Suppressor macrophage treated with lipopolysaccharide for 4 hours (primary cell): ENCODE measurements at regions not wholly inside any gene's neighbourhood (a gene's known extent, or its start where the extent isn't known, plus 50 kb on each side); places are given as distances from the start of the nearest gene placed in this dataset.
"Not testable (repeated sequence)": the region's sequence is repeated elsewhere in the genome, so short reads cannot be mapped to it uniquely, and the experiment has no call there.

Experiments used
- DNase-seq: peaks from one replicate; pipeline ENCODE4 v3.0.0-alpha.2; 2020

DNA sequence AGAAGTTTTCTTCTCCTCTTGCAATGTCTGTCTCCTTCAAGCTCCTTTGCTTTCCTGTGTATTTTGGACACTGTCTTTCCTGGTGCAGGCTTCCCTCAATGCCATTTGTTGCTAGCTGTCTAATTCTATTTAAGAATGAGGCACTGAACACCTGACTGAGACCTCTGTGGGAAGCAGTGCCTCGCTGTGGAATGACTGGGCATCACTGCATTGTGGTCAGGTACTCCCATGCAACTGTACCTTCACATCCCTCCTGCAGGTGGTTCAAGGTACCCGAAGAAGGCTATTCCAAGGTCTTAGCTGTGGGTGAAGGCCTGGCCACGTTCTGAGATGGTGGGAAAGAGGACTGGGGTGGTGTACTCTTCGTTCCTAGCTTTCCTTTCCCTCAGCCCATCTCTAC is 152.8 kb upstream of the CTAGE1 start:
- no peak for DNase-seq

DNA sequence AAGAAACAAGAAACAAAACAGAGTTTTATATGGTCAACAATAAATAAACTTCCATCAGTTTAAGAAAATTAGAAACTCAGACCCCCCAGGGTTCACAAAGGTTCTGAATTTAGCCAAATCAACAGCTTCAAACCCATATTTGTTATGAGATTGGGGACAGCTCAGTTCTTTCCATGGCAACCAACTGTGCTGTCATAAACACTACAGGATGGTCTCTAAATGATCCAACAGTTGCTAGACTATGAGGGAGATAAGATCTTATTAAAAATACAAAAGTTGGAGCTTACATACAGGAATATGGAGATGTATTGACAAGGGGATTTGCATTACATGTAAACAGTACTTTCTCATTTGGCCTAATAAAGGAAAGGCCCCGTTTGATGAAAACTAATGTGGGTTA is 154.6 kb upstream of the CTAGE1 start:
- DNase-seq: no peak

DNA sequence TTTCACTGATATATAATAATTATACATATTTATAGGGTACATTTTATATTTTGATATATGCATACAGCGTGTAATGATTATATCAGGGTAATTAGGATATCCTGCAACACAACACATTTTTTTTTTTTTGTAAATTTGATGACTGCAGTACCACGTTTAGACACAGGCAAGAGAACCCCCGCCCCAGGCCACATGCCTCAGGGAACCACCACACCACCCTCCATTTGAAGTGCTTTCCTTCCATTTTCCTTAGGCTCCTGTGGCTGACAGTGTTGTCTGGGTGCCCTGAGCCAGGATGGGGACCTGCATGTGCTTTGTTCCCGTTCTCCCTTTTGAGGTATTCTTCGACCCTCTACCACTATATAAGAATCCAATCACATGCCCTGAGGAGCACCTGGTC is 161.6 kb upstream of the CTAGE1 start:
- no peak for DNase-seq

DNA sequence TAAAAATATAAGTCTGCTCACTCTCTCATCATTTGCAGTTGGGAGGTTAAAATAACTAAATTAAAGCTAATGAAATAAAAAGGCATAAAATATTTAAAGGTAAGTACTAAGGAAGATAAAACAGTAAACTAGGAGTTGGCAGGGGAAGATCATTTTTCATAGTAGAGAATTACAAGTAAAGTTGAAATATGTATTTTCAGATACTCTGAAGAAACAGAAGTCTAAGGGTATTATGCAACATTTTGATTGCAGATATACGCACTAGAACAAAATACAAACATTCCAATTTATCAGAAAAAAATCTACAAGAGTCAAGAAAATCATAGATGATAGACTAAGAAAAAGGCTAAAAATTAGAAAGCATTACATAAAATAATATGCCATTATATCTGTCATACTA is 167.6 kb upstream of the CTAGE1 start:
- no peak for DNase-seq

DNA sequence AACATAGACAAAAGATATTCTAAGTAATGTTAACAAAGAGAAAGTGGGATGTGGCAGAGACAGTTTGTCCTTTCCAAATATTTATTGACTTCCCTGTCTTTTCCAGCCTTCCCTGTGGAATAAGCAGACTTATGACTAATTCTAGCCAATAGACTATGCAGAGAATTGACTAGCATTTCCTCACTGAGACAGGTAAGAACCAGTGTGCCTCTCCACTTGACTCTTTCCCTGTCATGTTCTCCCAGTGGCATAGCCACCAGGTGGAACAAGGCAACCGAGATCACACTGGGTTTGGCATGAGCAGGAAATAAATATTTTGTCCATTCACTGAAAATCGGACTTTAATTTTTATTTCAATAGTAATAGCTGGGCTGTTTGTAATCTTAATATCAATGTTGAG is 168.1 kb upstream of the CTAGE1 start:
- no peak for DNase-seq

DNA sequence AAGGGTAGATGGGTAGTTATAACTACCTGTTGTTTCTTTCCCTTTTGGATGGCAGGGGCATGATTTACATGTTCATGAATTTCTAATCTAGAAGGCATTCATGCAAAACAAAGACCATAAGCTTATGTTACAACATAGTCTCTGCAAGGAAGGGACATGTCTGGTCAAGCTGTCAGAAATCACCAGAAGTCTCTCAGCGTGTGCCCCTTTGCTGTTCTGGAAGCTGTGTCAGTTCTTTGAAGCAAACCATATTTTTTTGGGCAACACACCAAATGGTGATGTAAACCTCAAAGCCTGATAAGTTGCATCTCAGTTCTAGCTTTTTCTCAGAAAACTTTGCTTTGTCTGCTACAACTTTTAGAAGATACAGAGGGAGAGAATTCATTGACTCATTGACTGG is 173.5 kb upstream of the CTAGE1 start:
- no peak for DNase-seq

DNA sequence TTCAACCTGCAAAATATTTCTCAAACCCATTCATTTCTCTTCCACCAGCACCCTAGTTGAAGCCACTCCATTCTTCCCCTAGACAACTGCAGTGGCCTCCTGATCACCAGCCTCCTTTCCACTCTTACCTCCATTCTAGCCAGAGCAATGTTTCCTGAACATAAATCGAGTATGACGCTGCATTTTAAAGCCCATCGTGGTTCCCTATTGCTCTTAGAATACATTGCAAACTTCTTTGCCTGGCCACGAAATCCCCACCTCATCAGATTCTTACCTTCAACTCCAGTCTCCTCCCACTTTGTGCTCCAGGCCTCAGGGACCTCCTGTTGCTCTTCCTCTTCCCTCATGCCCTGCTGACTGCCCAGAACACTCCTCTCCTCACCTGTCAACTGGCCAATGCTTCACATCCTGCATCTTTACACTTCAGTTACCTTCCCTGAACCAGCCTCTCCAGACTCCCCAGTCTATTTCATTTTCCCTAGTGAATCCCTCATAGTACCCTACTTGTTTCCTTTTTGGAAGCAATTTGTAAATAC is 176.5 kb upstream of the CTAGE1 start:
- DNase-seq: no peak

DNA sequence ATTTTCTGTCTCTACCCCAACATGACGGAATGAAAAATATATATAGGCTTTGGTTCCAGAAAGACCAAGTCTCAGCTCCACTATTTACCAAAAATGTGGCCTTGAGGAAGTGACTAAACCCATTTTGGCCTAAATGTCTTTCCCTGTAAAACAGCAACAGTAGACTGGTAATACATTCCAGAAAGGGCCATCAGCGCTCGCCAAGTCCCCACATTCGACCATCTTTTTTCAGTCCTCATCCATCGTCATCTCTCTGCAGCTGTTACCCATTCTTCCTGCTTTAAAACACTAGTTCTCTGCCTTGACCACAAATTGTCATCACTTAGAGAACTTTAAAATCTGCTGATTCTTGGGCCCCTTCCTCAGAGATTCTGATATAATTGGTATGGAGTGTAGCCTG is 183.8 kb upstream of the CTAGE1 start:
- DNase-seq: no peak

DNA sequence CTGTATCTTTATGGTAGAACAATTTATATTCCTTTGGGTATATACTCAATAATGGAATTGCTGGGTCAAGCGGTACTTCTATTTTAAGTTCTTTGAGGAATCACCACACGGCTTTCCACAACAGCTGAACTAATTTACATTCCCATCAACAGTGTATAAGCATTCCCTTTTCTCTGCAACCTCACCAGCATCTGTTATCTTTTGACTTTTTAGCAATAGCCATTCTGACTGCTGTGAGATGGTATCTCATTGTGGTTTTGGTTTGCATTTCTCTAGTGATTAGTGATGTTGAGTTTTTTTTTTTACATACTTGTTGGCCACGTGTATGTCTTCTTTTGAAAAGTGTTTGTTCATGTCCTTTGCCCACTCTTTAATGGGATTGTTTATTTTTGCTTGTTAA is 184.7 kb upstream of the CTAGE1 start:
- DNase-seq: not testable (repeated sequence)

DNA sequence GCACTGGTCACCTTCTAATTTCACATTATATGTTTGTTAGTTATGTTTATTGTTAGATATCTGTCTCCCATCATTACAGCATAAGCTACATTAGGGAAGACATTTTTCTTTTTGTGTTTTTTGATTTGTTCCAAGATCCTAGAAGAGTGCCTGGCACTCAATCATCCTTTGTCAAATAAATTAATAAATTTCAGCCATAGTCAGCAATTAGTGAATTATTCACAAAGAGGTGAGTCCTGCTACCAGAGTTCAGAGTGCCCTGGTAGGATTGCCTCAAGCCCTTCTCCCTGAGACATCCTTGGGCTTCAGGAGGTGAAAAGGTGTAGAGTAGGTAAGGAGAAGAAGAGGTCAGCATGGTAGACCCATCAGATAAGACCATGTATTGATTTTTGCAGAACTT is 186.2 kb upstream of the CTAGE1 start:
- DNase-seq: no peak

DNA sequence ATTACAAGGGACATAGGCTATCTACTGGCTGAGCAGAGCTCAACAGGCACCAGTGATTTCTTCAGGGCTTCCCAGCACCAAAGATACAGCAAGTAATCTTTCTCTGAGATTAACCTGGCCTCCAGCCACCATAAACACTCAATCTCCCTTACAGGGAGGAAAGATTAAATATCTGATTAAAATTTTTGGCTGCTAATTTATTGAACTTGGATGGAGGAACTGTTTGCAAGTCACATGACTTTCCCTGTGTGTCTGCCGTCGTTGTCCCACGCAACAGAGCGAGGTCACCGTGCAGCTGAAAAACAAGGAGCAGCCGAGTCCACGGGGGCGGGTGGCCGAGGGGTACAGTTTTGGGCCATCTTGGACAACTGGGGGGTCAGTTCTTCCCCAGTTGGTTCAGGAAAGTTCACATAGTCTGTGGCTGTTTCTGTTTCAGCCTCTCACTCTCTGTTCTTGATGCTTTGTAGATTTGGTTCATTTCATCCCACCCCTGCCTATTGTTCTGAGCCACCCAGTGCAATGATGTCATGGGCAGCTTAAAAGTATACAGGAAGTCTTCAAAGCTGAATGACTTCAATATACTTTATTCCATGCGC is 186.8 kb upstream of the CTAGE1 start:
- no peak for DNase-seq

DNA sequence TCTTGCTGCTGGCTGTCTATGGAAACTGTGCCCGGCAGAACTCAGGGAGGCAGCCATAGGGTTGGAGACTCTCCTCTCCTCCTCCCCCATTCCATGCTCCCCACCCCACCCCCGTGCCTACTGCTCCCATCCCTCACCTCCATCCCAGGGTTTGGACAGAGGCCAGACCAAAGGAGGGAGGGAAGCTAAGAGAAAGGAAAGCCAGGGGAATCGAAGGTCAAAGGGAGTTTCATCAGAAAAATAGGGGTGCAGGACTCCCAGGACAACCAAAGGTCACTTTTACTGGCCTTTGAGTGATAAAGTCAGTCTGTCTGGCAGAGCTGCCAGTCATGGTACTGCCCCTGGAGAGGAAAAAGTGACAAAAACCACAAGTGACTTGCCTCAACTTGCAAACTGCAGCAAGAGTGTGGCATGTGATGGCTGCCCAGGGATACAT is 187.3 kb upstream of the CTAGE1 start:
- no peak for DNase-seq

DNA sequence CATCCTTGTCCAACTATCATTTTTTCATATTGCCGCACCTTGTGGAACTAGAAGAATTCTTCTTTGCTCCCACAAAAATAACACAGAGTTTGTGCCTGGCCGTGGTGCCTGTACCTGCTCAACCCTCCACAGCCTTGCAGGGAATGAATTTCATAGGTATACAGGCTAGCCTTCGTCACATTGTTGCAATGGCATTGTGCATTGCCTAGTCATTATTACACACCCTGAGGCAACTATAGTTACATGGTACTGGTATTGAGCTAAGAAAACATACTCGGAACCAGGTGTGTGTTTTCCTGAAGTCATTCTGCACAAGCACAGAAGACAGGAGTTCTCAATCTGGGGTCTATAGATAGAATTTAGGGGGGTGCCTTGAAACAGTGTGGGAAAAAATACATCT is 188.0 kb upstream of the CTAGE1 start:
- DNase-seq: no peak

DNA sequence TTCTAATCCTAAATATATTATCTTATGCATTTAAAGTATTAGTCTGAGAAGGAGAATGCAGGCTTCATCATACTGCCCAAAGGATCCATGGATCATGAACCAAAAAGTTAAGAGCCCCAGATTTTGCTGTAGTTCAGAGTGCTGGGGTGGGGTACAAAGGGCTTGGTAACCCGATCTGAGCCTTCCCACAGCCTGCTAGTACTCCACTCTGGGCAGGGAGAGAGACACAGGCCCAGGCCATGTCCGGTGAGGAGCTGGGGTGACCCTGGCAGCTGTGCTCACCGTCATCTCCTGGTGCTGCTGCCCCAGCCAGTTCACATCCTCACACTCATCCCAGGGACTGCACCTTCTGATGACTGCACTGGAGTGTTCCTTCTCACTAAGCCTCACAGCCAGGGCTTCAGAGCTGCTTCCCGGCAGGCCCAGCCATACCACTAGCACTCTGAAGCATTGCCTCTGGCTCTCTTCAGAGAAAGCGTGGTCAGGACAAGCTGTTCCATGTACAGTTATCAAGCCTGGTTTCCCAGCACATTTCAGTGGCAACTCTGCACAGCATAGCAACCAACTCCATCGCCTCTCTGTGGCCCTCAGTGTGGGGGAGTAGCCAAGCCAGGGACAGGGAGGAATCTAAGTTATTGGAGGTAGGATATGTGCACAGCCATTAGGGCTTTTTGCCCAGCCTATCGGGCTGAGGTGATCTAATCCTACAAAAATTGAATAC is 189.0 kb upstream of the CTAGE1 start:
- DNase-seq: no peak

DNA sequence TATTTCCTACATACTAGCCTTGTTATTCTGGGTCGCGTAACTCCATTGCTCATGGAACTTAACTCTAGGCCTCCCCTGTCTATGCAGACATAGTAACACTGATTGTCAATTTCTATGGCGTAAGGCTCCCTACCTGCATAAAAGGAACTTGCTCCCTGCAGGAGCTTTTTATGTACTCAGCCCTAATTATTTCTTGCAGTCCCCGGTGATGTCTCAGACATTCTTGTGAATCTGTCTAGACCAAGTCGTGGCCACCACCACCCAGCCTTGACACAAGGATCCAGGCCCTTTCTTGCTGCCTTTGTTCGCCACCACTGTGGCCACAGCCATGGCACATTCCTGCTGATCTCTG is 189.5 kb upstream of the CTAGE1 start:
- no peak for DNase-seq

DNA sequence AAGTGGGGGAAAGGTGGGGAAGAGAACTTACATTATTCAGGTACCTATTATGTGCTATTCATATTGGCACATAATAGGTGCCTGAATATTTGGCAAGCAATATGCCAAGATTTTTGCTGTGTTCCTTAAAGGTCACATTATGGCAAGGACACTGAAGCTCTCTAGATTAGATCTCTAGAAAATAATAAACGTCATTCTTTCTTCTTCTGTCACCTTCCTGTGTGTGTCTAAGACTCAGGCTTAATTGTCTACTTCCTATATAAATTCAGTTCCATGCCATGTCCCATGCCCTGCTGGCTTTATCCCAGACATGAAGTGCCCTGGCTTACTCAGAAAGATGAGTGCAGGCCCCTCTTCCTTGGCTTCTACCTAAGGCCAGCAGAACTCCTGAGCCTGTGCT is 191.1 kb upstream of the CTAGE1 start:
- no peak for DNase-seq

DNA sequence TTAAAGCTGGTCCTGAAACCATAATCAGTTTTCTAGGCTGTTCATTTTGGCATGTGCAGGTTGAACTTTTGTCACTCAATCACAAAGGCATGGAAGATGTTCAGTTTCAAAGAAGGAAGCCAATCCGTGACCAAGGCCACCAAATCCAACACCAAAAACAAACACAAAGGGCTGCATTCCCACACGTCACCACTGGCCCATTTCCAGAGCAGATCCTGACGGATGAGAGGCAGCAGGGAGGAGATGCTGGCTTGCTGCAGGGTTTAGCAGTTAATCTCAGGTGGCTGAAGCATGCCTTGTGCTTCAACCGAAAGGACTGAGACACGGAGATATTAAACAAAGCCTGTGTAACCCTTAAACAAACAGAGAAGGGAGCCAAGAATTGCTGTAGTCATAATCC is 191.9 kb upstream of the CTAGE1 start:
- DNase-seq: no peak

DNA sequence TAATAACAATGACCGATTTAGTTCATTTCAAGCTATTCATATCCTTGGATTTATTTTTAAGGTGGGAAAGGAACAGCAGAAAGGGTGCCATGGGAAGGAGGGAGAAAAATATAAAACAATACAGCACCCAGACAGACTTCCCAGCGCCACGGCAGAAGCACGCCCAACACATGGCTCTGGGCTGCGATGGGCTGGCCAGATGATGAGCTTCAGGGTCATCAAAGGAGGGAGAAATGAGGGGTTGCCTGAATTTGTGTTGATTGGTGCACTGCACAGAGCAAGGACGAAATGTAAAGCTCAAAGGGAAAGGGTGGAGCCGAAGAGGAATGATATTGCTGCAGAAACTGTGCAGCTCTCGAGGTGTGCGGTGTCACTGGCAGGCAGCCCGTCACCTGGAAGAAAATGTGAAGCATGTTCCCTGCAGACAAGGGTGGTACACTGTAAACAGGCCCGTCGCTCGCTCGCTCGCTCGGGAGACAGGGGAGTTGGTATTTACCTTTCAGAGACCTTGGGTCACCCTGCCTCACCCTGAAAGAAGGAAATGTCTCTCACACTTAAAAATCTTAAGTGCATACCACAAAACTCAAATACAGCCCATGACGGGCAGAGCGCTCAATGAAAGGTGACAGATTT is 195.5 kb upstream of the CTAGE1 start:
- no peak for DNase-seq

DNA sequence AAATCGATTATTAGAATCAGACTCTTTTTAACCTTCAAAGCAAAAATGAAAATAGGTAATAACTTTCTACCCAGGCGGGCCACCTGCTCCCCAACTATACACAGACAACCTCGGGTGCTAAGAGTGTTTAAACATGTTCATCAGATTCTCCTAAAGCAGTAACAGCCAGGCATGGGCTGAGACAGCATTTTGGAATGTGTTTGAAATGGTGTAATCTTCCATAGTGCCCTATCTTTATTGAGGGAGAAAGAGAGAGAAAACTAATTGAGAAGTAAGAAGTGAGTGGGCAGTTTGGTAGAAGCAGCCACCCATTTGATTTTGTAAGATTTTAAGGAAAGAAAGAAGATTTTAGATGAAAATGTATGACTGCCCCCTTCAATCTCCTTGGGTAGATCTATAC is 196.1 kb upstream of the CTAGE1 start:
- no peak for DNase-seq

DNA sequence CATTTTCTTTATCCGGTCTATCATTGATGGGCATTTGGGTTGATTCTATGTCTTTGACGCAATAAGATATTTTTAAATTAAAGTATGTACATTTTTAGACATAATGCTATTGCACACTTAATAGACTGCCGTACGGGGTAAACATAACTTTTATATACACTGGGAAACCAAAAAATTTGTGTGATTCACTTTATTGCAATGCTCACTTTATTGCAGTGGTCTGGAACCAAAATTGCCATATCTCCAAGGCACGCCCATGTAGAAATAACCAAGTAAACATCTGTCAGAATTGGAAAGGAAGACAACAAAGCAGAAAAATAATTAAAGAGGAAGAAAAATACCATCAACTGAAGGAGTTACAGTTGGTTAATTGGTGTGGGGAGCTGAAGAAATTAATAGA is 205.8 kb upstream of the CTAGE1 start:
- no peak for DNase-seq

DNA sequence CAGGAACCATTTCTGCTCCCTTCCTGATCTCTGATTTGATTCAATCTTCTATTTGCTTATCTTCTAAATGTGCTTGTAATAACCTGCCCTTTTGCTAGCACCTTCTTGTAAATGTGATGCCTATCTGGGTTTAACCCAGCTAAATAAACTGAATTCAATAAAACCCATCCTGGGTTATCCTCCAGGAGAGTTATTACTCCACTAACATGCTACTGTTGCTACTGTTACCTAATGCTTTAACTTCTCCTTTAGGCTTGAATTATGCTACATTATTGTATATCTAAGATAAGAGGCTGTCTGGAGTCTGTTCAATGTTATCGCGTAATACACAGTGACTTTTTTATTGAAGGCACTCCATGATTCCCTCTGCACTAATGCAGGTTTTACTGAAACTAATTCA is 206.5 kb upstream of the CTAGE1 start:
- DNase-seq: no peak

DNA sequence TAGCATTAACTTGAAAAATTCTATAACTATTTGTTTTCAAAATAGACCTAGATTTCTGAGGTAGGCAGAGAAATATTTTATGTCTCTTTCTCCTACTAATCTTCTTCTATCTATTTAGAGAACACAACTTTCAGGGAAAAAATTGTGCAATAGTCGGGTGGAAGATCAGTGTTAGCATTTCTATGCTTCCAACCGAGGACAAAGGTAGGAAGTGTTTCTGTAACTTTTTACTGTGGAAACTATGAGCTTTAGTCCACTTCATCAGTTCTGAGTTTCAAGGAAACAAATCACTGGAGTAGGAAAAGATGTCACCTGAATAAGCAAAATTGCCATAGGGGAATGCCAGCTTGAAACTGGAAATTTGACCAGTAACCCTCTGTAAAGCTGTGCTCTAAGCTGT is 207.7 kb upstream of the CTAGE1 start:
- DNase-seq: no peak

DNA sequence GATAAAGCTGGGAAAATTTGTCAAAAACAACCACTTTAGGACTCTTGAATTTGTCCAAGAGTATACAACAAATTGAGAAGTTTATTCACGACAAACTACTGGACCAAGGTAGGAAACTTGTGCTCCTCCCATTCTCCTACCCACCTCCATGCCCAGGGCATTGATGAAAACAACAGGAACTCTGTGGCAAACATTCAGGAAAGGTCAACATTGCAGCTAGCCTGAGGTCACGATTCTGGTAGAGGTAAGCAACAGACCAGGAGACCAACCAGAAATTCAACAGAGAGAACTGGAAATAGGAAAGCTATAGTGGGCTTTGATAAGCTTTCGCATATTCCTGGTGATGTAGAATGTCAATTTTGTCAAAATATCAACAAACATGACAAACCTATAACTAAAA is 209.1 kb upstream of the CTAGE1 start:
- no peak for DNase-seq

DNA sequence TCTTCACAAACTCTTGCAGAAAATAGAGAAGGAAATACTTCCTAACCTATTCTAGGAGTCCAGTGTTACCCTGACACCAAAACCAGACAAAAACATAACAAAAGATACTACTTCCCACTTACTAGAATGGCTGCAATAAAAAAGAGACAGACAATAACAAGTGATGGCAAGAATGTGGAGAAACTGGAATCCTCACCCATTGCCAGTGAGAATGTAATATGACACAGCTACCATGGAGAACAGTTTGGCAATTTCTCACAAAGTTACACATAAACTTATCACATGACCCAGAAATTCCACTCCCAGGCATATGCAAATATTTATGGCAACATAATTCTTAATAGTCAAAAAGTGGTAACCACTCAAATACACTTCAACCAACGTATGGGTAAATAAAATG is 209.8 kb upstream of the CTAGE1 start:
- DNase-seq: no peak
